GM12892 (cell line): ENCODE measurements at regions not wholly inside any gene's neighbourhood (a gene's known extent, or its start where the extent isn't known, plus 50 kb on each side); places are given as distances from the start of the nearest gene placed in this dataset.

Experiments
- POLR2A ChIP-seq: IDR thresholded peaks from 2 replicates; pipeline ENCODE4 v1.6.1; 2011; ENCODE audit warnings: low read depth, low read length, control low read depth
- POLR2AphosphoS5 ChIP-seq: IDR thresholded peaks from 2 replicates; pipeline ENCODE4 v1.6.1; 2011; ENCODE audit warnings: low read depth, low read length, control low read depth

DNA sequence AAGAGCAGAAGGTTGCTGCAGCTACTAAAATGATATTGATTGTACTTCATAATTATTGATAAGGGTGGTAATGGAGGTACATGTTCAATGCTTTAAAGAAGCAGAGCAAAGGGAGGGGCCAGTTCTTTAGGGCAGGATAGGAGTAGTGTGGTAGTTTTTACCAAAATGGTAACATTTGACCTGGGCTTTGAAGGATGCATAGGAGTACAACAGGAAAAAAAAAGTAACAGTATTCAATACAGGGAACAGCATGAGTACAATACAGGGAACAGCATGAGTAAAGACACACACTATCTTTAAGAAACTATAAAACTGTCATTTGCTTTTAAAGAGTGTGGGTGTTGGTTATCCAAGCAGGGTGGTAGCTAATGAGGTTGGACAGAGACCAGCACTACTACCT, 215.0 kb upstream of the CRY1 start:
- TF ChIP-seq POLR2A (no peak), POLR2AphosphoS5 (no peak)
